ENCODE measurements at regions not wholly inside any gene's neighbourhood (a gene's known extent, or its start where the extent isn't known, plus 50 kb on each side); places are given as distances from the start of the nearest gene placed in this dataset.

DNA sequence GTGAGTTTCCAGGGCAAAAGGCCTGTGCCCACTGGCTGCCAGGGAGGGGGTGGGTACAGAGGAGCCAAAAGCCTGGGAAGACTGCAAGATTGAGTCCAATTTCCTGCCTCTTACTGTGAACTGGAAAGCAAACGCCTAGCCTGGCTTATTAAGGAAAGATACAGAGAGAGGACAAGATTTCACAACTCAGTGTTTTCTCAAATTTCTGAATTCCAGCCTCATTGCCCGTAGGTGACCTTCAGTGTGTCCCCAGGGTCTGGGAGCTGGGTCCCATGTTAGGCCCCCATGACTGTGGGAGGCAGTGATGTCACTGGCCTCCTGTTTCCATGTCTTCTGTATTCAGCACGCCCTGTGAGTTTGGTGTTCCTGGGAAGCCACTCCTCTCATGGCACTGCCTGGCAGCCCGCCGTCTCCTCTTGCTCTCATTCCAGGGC, 60.6 kb upstream of the PTPN3 start:
- TF ChIP-seq, protein P1, sequence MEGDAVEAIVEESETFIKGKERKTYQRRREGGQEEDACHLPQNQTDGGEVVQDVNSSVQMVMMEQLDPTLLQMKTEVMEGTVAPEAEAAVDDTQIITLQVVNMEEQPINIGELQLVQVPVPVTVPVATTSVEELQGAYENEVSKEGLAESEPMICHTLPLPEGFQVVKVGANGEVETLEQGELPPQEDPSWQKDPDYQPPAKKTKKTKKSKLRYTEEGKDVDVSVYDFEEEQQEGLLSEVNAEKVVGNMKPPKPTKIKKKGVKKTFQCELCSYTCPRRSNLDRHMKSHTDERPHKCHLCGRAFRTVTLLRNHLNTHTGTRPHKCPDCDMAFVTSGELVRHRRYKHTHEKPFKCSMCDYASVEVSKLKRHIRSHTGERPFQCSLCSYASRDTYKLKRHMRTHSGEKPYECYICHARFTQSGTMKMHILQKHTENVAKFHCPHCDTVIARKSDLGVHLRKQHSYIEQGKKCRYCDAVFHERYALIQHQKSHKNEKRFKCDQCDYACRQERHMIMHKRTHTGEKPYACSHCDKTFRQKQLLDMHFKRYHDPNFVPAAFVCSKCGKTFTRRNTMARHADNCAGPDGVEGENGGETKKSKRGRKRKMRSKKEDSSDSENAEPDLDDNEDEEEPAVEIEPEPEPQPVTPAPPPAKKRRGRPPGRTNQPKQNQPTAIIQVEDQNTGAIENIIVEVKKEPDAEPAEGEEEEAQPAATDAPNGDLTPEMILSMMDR (IDR thresholded peaks at IDR 0.05): no peak
- TF ChIP-seq POLR2A (IDR thresholded peaks at IDR 0.05): no peak
